SK-N-SH (cell line): ENCODE measurements at regions not wholly inside any gene's neighbourhood (a gene's known extent, or its start where the extent isn't known, plus 50 kb on each side); places are given as distances from the start of the nearest gene placed in this dataset.

ENCODE experiments used
- CTCF ChIA-PET: fragments of 300-600, 350-600 bp; formaldehyde crosslinking; extraction: SDS; loops from one replicate; lab custom pipeline; 2021; lab: Yijun Ruan, JAX
- POLR2A ChIA-PET: fragments of 350-600 bp; sonication (Branson Sonifier 250); formaldehyde crosslinking; extraction: SDS; loops from one replicate; lab custom pipeline; 2020; ENCODE audit warnings: antibody characterized with exemption, inconsistent platforms; lab: Yijun Ruan, JAX
- DNase-seq: peaks from one replicate; pipeline ENCODE4 v3.0.0; 2012
- H2AFZ ChIP-seq: fragments of 200-600 bp; sonication (generic); 2 replicates; pipeline ENCODE4 v1.8.1; 2016; ENCODE audit warnings: antibody characterized with exemption, mild to moderate bottlenecking, low read depth
- H3F3A ChIP-seq: fragments of 200-600 bp; sonication (generic); replicated peaks from 2 replicates; pipeline ENCODE3; 2016; ENCODE audit warnings: antibody characterized with exemption, mild to moderate bottlenecking; ENCODE audit not compliant: insufficient read depth
- H3K27ac ChIP-seq, 2 experiments: fragments of 200-500 bp in 1 of 2; fragments of 200-600 bp in 1 of 2; sonication (Bioruptor generic) in 1 of 2; sonication (generic), shearing (Covaris generic) in 1 of 2; 2 replicates each; pipeline versions ENCODE4 v1.5.1 to v1.6.1; 2014 to 2016; ENCODE audit warnings: low read depth in 2 of 2, inconsistent platforms in 1 of 2, low read length in 1 of 2, mild to moderate bottlenecking in 1 of 2, mixed read lengths in 1 of 2
- H3K27me3 ChIP-seq: fragments of 200-600 bp; sonication (generic), shearing (Covaris generic); 2 replicates; pipeline ENCODE4 v1.6.1; 2016; ENCODE audit warnings: mixed run types; ENCODE audit not compliant: insufficient read depth
- H3K36me3 ChIP-seq, 2 experiments: fragments of 200-500 bp in 1 of 2; fragments of 200-600 bp in 1 of 2; sonication (Bioruptor generic) in 1 of 2; sonication (generic) in 1 of 2; replicated peaks in 1 of 2; 2 replicates each; pipeline versions ENCODE3 to v1.5.1; 2014 to 2016; ENCODE audit warnings: low read length in 1 of 2, mild to moderate bottlenecking in 1 of 2; ENCODE audit not compliant: insufficient read depth in 2 of 2, control insufficient read depth in 1 of 2
- H3K4me1 ChIP-seq, 2 experiments: fragments of 200-500 bp in 1 of 2; fragments of 200-600 bp in 1 of 2; sonication (Bioruptor generic) in 1 of 2; sonication (generic), shearing (Covaris generic) in 1 of 2; 2 replicates each; pipeline versions ENCODE4 v1.5.1 to v1.6.1; 2014 to 2016; ENCODE audit warnings: low read depth in 1 of 2, low read length in 1 of 2, mixed run types in 1 of 2; ENCODE audit not compliant: insufficient read depth in 2 of 2, control insufficient read depth in 1 of 2
- H3K4me2 ChIP-seq: fragments of 200-600 bp; sonication (generic), shearing (Covaris generic); 2 replicates; pipeline ENCODE4 v1.6.1; 2017; ENCODE audit warnings: mixed run types
- H3K4me3 ChIP-seq, 2 experiments: fragments of 200-500 bp in 1 of 2; fragments of 200-600 bp in 1 of 2; sonication (Bioruptor generic) in 1 of 2; sonication (generic), shearing (Covaris generic) in 1 of 2; 2 replicates each; pipeline versions ENCODE4 v1.5.1 to v1.8.1; 2014 to 2016; ENCODE audit warnings: low read depth in 2 of 2, inconsistent platforms in 1 of 2, low read length in 1 of 2, mild to moderate bottlenecking in 1 of 2, mixed read lengths in 1 of 2, moderate library complexity in 1 of 2
- H3K79me2 ChIP-seq: fragments of 200-600 bp; sonication (generic); 2 replicates; pipeline ENCODE4 v1.8.1; 2017; ENCODE audit warnings: mild to moderate bottlenecking; ENCODE audit not compliant: insufficient read depth
- H3K9ac ChIP-seq: fragments of 200-600 bp; sonication (generic); 2 replicates; pipeline ENCODE4 v1.6.1; 2017; ENCODE audit warnings: mixed run types
- H3K9me2 ChIP-seq: fragments of 200-600 bp; sonication (generic); 2 replicates; pipeline ENCODE4 v1.6.1; 2017; ENCODE audit warnings: mixed run types
- H3K9me3 ChIP-seq: fragments of 200-600 bp; sonication (generic); 2 replicates; pipeline ENCODE4 v1.6.1; 2017; ENCODE audit warnings: mixed run types, mild to moderate bottlenecking, moderate library complexity
- H4K20me1 ChIP-seq: fragments of 200-600 bp; sonication (generic); 2 replicates; pipeline ENCODE4 v1.6.1; 2017; ENCODE audit warnings: mild to moderate bottlenecking, mixed run types; ENCODE audit not compliant: insufficient read depth
- CHD2 ChIP-seq: fragments of 150-350 bp; IDR thresholded peaks from 2 replicates; pipeline ENCODE4 v1.6.1; 2018; ENCODE audit warnings: low read length; ENCODE audit not compliant: partially characterized antibody
- EP300 ChIP-seq, 2 experiments: IDR thresholded peaks; 2 replicates each; pipeline versions ENCODE4 v1.4.0 to v1.6.1; 2012; ENCODE audit warnings: borderline replicate concordance in 1 of 2, low read depth in 1 of 2, low read length in 1 of 2
- GABPA ChIP-seq: IDR thresholded peaks from 2 replicates; pipeline ENCODE4 v1.4.0; 2012; ENCODE audit warnings: low read depth, mild to moderate bottlenecking
- MXI1 ChIP-seq: IDR thresholded peaks from 2 replicates; pipeline ENCODE4 v1.6.1; 2012; ENCODE audit warnings: mild to moderate bottlenecking, low read depth, low read length, improper control_type of control experiment
- NRF1 ChIP-seq: IDR thresholded peaks from 2 replicates; pipeline ENCODE4 v1.6.1; 2012; ENCODE audit warnings: low read depth, mild to moderate bottlenecking, low read length
- RAD21 ChIP-seq: IDR thresholded peaks from 2 replicates; pipeline ENCODE4 v1.6.1; 2012; ENCODE audit warnings: mild to moderate bottlenecking, low read length
- SMC3 ChIP-seq: IDR thresholded peaks from 2 replicates; pipeline ENCODE4 v1.6.1; 2012; ENCODE audit warnings: low read depth, low read length, improper control_type of control experiment
- TEAD4 ChIP-seq: IDR thresholded peaks from 2 replicates; pipeline ENCODE4 v1.4.0; 2012; ENCODE audit warnings: mild to moderate bottlenecking, borderline replicate concordance; ENCODE audit not compliant: insufficient read depth
- WGBS: methylation state at CpG from one replicate; pipeline ENCODE4 v1.1.6; 2017; ENCODE audit warnings: low lambda C conversion rate; 5-methylcytosine and 5-hydroxymethylcytosine counted together
- TF ChIP-seq, protein P1 (sequence below): fragments of 200-600 bp; sonication (generic); IDR thresholded peaks from 2 replicates; pipeline ENCODE4 v1.6.1; 2017; ENCODE audit warnings: antibody characterized with exemption, mild to moderate bottlenecking, moderate library complexity
- TF ChIP-seq, protein P2 (sequence below): IDR thresholded peaks from 2 replicates; pipeline ENCODE4; 2012
- TF ChIP-seq, protein P3 (sequence below): fragments of 150-350 bp; IDR thresholded peaks from 2 replicates; pipeline ENCODE4 v1.6.1; 2017; ENCODE audit warnings: antibody characterized with exemption, low read length, low read depth, borderline replicate concordance
- TF ChIP-seq, protein P4 (sequence below): IDR thresholded peaks from 2 replicates; pipeline ENCODE4 v1.4.0; 2012; ENCODE audit warnings: low read depth, borderline replicate concordance

DNA sequence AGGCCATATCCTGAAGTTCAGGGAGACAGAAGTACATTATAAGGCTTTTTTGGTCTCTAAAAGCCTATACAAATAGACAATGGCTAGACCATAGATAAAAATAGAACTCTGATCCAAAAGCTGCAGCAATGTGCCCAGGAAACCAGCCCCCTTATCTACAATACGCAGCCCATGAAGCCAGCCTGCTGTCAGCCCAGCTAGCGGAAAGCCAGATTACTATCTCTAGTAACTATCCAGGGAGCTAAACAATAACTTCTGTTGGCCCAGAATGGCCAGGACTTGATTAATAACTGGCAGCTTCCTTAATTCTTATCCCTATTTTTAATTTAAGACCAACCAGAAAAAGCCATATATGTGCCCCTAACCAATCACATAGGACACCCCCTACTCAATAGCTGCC, 160.4 kb upstream of the SMLR1 start (continued):
- TF ChIP-seq, protein P1, sequence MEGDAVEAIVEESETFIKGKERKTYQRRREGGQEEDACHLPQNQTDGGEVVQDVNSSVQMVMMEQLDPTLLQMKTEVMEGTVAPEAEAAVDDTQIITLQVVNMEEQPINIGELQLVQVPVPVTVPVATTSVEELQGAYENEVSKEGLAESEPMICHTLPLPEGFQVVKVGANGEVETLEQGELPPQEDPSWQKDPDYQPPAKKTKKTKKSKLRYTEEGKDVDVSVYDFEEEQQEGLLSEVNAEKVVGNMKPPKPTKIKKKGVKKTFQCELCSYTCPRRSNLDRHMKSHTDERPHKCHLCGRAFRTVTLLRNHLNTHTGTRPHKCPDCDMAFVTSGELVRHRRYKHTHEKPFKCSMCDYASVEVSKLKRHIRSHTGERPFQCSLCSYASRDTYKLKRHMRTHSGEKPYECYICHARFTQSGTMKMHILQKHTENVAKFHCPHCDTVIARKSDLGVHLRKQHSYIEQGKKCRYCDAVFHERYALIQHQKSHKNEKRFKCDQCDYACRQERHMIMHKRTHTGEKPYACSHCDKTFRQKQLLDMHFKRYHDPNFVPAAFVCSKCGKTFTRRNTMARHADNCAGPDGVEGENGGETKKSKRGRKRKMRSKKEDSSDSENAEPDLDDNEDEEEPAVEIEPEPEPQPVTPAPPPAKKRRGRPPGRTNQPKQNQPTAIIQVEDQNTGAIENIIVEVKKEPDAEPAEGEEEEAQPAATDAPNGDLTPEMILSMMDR: no peak
- no peak for TF ChIP-seq GABPA
- TF ChIP-seq, protein P2, sequence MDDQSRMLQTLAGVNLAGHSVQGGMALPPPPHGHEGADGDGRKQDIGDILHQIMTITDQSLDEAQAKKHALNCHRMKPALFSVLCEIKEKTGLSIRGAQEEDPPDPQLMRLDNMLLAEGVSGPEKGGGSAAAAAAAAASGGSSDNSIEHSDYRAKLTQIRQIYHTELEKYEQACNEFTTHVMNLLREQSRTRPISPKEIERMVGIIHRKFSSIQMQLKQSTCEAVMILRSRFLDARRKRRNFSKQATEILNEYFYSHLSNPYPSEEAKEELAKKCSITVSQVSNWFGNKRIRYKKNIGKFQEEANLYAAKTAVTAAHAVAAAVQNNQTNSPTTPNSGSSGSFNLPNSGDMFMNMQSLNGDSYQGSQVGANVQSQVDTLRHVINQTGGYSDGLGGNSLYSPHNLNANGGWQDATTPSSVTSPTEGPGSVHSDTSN: no peak

DNA sequence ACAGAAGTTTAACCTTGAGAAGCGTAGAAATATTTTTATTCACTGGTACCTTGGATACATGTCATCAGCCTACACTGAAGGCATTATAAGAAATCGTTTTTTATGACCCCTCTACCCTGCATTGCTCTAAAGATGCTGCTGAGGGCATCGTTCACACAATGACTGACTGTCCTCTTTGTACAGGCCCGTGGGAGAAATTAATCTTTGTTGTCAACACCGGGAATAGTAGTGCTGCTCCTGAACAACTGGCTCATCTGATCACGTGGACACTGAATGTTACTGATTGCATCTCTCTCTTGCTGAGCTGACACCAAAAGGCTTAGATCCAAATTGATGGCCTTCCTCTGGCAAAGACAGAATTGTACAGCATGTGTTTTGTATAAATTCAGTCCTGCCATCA, 157.1 kb upstream of the SMLR1 start:
- no peak overlapping the region for H3K4me3 ChIP-seq
- H3K4me2 ChIP-seq: no peak overlapping the region
- no peaks in the 10 kb centered on the region for H3F3A ChIP-seq
- CTCF ChIA-PET: no interaction called here
- no peak overlapping the region for H3K9ac ChIP-seq
- no peak overlapping the region for H3K27ac ChIP-seq
- DNase-seq: no peak
- H3K4me1 ChIP-seq: no peaks in the 10 kb centered on the region; a peak in 1 of 4 replicates
- WGBS: 19% methylated on average over 6 of the region's 6 CpGs
- no peaks in the 10 kb centered on the region for H3K9me3 ChIP-seq
- H2AFZ ChIP-seq: no peak overlapping the region
- TF ChIP-seq, protein P3, sequence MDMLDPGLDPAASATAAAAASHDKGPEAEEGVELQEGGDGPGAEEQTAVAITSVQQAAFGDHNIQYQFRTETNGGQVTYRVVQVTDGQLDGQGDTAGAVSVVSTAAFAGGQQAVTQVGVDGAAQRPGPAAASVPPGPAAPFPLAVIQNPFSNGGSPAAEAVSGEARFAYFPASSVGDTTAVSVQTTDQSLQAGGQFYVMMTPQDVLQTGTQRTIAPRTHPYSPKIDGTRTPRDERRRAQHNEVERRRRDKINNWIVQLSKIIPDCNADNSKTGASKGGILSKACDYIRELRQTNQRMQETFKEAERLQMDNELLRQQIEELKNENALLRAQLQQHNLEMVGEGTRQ: no peak
- TF ChIP-seq, protein P4, sequence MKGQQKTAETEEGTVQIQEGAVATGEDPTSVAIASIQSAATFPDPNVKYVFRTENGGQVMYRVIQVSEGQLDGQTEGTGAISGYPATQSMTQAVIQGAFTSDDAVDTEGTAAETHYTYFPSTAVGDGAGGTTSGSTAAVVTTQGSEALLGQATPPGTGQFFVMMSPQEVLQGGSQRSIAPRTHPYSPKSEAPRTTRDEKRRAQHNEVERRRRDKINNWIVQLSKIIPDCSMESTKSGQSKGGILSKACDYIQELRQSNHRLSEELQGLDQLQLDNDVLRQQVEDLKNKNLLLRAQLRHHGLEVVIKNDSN: peak; percentile 61; the same call in 1 of the 2 replicates
- TF ChIP-seq, protein P2: peak; percentile 27
- no peaks in the 10 kb centered on the region for H4K20me1 ChIP-seq
- H3K27me3 ChIP-seq: no peaks in the 10 kb centered on the region
- H3K9me2 ChIP-seq: no peaks in the 10 kb centered on the region
- no peaks in the 10 kb centered on the region for H3K36me3 ChIP-seq
- POLR2A ChIA-PET: no interaction called here
- H3K79me2 ChIP-seq: no peaks in the 10 kb centered on the region

DNA sequence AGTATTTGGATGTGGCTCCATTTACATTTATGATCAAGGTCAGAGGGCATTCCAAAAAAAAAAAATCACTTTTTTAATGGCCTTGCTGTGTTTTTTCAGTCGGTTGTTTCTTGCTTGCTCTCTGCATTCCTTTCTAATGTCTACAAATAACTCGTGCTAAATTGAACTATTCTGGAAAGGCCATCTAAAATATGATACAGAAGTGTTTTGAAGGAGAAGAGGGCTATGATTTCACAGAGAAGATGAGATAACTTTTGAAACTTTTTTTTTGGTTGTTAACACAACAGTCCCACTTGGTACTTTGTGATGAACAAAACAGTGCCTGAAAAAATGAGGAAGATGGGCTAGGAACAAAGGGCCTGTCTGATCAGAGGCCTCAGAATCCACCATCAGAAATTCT, 156.1 kb upstream of the SMLR1 start:
- Histone ChIP-seq H3F3A (no peaks in the 10 kb centered on the region), H2AFZ (peak overlapping the region; percentile 77; the same call in 1 of the 2 replicates), H3K27ac (no peak overlapping the region), H3K4me3 (no peak overlapping the region), H3K79me2 (no peaks in the 10 kb centered on the region), H3K9me2 (no peaks in the 10 kb centered on the region), H3K4me2 (no peak overlapping the region), H3K27me3 (no peaks in the 10 kb centered on the region), H3K36me3 (no peaks in the 10 kb centered on the region), H4K20me1 (no peaks in the 10 kb centered on the region), H3K9ac (no peak overlapping the region), H3K9me3 (no peaks in the 10 kb centered on the region), H3K4me1 (no peaks in the 10 kb centered on the region; a peak in 2 of 4 replicates)
- DNase-seq: no peak
- ChIA-PET POLR2A (no interaction called here), CTCF (no interaction called here)
- 63% methylated on average over 2 of the region's 2 CpGs for WGBS
- no peak for TF ChIP-seq TEAD4
- no peak for TF ChIP-seq MXI1
- no peak for TF ChIP-seq EP300 (IDR thresholded peaks at IDR 0.05; ENCODE audit: borderline replicate concordance in 1 of 2, low read depth in 1 of 2, low read length in 1 of 2)
- no peak for TF ChIP-seq SMC3
- TF ChIP-seq RAD21: no peak
- TF ChIP-seq NRF1: no peak
- TF ChIP-seq CHD2: no peak
